ENCODE measurements at regions not wholly inside any gene's neighbourhood (a gene's known extent, or its start where the extent isn't known, plus 50 kb on each side); places are given as distances from the start of the nearest gene placed in this dataset.

DNA sequence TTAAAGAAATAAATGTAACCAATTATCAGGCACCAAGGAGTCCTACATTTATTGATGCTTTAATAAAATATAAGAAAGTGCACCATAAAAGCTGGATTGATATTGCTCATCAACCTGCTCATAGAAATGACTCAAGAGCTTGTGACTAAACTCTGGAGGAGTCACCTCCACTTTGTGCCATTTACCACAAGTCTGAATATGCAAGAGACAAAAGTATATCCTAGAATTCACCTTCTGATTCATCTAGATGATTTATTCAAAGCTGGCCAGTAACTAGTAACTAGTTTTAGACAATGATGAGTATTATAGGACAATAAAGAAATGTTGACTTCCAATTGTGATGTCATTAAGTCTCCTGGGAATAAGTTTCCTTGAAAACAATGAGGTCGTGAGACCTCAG is 146.0 kb upstream of the SOX11 start:
- in situ Hi-C loops (cut with HindIII; ENCODE audit: low pct_ligation_motif_present, low pct_unique_long_range_greater_than_20kb, low sequenced_read_pairs) = no loop called here
- no peak for DNase-seq

DNA sequence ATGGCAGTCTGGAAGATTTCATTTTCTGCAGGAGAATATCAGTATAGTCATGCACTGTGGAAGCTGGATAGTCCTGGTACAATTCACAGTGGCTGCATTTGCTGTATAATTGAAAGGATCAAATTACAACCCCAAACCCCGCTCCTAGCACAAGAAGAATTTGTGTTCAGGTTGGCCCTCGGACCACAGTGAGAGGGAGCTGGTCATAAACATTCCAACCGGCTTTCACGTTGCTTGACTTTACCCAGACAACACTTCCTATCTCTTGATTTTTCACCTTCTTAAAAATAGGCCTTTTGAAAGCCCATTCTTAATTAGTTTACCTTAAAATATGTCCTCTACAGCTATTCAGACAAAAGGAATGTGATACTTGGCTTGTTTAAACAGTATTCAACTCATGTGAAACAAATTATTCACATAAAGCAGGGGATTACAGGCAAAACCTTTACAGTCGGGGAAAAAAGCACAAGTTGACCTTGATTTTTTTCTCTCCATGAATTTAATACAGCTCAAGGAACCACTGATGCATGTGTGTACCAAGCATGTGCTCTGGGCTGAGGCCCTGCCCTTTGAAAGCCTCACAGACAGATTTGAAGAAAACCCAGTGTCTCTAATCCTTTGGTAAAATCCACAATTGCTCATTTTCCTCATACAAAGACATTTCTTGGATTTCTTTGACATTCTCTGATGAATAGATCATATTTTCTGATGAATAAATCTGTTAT is 143.0 kb upstream of the SOX11 start:
- no peak for DNase-seq
- in situ Hi-C loops (cut with HindIII; ENCODE audit: low pct_ligation_motif_present, low pct_unique_long_range_greater_than_20kb, low sequenced_read_pairs) = no loop called here

DNA sequence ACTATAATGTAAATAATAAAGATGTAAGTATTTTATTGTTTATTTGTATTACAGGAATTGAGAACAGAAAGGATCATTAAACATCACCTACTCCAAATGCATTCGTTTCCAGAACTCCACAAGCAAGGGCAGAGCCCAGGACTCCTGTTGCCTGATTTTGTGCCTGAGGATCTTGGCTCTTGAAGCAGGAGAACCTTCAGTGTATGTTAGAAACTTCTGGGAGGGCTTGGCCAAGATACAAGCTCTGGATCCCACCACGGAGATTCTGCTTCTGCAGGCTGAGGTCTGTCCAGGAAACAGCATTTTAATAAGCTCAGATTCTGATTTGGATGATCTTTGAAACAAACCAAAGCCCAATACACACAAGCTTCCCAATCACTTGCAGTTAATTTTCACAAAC is 142.4 kb upstream of the SOX11 start:
- in situ Hi-C loops (cut with HindIII; ENCODE audit: low pct_ligation_motif_present, low pct_unique_long_range_greater_than_20kb, low sequenced_read_pairs) = no loop called here
- DNase-seq = no peak

DNA sequence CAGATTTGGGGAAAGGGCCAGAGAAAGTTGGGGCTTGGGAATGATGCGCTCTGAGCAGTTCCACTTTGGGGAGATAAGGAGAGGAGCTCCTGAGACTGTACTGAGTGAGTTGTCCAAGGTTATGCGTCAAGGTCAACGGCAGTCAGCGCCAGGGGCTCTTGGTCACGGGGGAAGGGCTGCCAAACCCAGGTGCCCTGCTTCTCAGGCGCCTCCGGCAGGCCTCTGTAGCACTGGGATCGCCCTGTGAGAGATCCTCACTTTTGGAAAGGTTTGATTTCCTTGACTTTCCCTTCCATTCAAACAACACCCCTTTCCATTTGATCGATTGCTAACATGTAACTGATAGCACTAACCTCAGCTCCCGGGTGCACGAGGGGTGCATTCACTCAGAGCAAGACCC is 136.5 kb upstream of the SOX11 start:
- in situ Hi-C loops (cut with HindIII; ENCODE audit: low pct_ligation_motif_present, low pct_unique_long_range_greater_than_20kb, low sequenced_read_pairs) = no loop called here
- no peak for DNase-seq

DNA sequence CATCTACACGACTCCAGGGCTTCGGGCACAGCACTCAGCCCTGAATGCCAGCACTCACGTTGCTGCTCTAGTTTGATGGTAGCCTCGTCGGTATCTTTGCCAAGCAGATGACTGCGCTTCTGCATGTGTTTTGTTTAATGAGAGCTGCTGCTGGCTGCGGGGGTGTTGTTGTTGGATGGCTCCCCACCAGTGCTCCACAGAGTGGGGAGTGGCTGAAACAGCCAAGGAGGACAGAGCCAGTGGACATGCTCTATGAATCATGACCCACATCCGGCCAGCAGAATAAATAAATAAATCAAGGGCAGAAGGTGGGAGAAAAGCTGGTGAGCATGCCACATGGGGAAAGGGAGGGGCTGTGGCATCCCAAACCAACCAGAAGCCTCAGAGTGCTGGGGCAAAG is 131.2 kb upstream of the SOX11 start:
- in situ Hi-C loops (cut with HindIII; ENCODE audit: low pct_ligation_motif_present, low pct_unique_long_range_greater_than_20kb, low sequenced_read_pairs) = no loop called here
- DNase-seq = no peak

DNA sequence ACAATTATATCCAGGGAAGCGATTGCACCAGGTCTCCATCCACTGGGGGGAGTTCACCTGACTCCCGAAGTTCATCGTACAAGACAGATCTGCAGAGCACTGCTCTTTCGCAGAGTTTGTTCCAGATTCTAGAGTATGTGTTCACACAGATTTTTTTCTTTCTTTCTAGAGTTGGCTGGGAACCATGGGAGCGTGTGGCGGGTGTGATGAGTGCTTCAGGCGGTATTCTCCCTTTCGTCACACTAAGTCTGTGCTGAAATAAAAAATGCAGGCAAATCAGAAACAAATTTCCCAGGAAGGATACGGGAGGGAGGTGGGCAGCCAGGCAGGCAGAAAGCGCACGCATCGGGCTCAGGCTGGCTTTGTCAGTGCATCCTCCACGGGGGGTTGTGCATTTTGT is 129.8 kb upstream of the SOX11 start:
- in situ Hi-C loops (cut with HindIII; ENCODE audit: low pct_ligation_motif_present, low pct_unique_long_range_greater_than_20kb, low sequenced_read_pairs) = no loop called here
- no peak for DNase-seq

DNA sequence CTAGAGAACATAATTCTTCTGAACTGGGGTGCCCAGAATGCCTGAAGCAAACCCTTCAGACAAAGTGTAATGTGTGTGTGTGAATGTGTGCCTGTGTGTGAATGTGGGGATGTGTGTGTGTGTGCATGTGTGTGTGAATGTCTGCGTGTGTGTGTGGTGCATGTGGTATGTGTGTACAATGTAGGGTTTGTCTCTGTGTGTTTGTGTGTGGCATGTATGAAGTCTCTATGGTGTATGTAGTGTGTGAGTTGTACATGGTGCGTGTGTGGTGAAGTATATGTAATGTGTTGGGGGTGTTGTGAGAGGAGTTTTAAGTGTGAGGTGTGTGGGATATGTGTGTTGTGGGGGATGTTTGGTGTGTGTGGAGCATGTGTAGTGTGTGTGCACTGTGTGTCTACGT is 129.3 kb upstream of the SOX11 start:
- in situ Hi-C loops (cut with HindIII; ENCODE audit: low pct_ligation_motif_present, low pct_unique_long_range_greater_than_20kb, low sequenced_read_pairs) = no loop called here
- no peak for DNase-seq

DNA sequence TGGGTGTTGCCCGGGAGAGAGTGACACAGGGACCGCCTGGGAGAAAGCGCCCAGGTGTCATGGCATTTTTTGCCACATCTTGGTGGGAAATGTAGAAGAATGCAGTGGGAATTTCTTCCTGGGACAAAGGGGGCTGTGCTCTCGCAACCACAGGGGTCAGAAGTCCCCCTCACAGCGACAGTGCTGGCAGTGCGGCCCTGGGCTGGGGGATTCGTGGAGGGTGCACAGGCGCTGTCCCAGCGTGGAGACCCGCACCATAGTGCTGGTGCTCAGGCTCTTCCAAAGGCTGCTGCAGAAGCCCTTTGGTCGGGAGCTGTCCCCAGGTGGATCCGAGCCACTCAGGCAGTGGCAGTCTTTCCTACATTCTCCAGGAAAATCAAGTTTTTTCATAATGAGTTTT is 128.8 kb upstream of the SOX11 start:
- no peak for DNase-seq
- in situ Hi-C loops (cut with HindIII; ENCODE audit: low pct_ligation_motif_present, low pct_unique_long_range_greater_than_20kb, low sequenced_read_pairs) = no loop called here

DNA sequence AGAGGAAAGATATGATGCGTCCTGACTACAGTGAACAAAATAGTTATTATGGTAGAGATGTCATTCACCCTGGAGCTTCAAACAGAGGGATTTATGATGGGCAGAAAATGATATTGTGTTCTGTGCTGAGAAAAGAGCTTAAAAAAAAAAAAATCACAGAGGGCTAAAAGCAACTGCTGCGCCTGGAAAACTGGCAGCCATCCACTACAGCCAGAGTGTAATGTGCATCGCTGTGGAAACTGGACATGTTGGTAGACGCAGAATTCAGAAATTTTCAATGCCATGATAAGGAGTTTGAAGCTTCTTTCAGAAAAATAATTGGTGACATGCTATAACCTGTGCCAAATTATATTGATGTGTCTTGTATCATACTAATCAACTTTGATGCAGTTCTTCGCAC is 122.9 kb upstream of the SOX11 start:
- in situ Hi-C loops (cut with HindIII; ENCODE audit: low pct_ligation_motif_present, low pct_unique_long_range_greater_than_20kb, low sequenced_read_pairs) = no loop called here
- no peak for DNase-seq

DNA sequence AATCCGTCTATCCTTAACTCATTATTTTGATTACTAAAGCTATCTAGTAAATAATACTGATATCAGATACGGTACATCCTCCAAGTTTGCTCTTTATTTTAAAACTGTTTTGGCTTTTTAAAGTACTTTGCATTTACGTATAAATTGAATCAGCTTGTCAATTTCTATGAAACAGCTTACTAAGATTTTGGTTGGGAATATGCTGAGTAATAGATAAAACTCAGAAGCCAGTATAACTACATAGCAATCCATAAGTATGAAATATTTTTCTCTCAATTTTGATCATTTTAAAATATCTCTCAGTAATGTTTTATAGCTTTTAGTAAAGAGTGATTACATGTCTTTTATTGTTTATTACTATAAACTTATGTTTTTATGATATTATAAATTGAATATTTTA is 116.2 kb upstream of the SOX11 start:
- DNase-seq = no peak
- in situ Hi-C loops (cut with HindIII; ENCODE audit: low pct_ligation_motif_present, low pct_unique_long_range_greater_than_20kb, low sequenced_read_pairs) = no loop called here

DNA sequence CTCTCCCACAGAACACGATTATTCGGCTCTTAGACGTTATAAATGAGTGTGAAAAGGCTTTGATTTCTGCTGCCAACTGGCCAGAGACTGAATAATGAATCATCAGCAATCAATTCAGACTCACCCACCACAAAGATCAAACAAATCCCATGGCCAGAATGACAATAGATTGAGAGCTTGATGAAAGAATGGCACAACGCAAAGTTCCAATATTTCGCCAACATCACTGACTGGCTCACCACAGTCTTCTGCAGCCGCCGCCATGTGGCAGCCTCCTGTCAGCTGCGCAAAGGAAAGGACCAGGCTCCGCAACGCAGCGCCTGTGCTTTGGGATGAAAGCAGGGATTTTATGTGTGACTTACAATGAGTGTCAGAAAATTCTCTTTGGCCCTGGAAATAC is 104.4 kb upstream of the SOX11 start:
- DNase-seq = no peak
- in situ Hi-C loops (cut with HindIII; ENCODE audit: low pct_ligation_motif_present, low pct_unique_long_range_greater_than_20kb, low sequenced_read_pairs) = no loop called here

DNA sequence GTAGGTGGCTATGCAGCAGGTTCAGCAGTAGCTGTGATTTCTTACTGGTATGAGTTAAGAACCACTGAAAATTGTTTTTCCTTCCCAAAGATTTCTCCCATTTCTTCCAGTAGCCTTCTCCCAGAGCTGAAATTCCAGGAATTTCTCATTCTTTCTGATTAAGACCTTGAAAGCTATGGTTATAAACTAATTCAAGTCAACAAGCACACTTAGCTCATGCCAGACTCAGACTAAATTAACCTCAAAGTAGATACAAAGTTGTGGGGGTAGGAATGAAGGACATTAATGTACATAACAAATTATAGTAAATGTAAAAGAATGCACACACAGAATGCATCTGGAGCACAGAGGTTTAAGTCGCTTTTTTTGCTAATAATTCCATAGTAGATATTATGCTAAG is 103.6 kb upstream of the SOX11 start:
- no peak for DNase-seq
- in situ Hi-C loops (cut with HindIII; ENCODE audit: low pct_ligation_motif_present, low pct_unique_long_range_greater_than_20kb, low sequenced_read_pairs) = no loop called here

DNA sequence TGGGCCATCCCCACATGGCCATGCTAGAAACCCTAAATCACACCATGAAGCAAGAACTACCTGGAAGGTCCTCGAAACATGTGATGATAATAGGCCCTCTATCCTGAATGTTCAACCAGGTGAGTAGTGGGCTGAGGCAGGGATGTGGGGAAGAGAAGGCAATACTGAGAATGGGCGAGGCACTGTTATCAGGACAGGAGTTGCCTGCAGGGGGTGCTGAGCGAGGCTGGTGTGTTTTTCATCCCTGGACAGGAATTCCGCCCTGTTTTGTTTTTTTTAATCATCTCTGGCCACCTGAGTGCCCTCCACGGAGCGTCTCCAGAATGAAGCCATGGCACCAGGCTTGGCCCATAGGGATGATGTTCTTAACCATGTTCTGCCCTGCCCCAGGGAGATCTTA is 103.0 kb upstream of the SOX11 start:
- DNase-seq = no peak
- in situ Hi-C loops (cut with HindIII; ENCODE audit: low pct_ligation_motif_present, low pct_unique_long_range_greater_than_20kb, low sequenced_read_pairs) = no loop called here

DNA sequence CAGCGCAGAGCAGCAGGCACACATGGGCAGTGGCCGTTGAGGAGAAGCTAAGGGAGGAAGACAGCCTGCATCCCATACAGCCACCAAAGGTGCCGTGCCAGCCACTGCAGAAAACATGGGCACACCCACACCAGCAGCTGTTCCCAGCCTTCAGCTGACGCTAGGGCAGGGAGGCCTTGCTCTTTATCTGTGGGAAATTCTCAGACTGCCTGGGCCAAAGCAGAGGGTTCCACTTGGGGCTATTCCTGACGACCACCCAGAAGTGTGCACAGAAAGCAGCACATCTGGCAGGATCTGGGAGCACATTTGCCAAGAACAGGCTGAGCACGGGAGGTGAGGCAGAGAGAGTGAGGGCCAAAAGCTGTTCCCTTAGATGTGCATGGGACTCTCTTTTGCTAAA is 101.3 kb upstream of the SOX11 start:
- DNase-seq = no peak
- in situ Hi-C loops (cut with HindIII; ENCODE audit: low pct_ligation_motif_present, low pct_unique_long_range_greater_than_20kb, low sequenced_read_pairs) = no loop called here

DNA sequence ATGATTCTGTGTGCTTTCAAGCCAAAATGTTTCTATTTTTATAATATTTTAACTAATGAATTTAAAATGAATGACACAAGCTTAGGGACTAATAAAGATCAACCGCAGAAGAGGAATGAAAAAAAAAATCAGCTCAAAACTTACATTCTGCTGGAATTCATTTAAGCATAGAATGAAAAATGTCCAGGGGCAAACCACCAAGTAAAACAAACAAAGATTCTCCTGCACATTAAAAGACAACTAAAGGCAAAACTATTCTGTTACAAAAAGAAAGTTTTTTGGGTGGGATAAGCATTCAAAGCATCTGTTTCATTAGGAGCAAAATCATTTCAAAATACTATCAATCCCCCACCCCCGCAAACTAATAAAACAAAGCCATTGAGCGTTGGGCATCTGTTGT is 99.3 kb upstream of the SOX11 start:
- DNase-seq = no peak
- in situ Hi-C loops (cut with HindIII; ENCODE audit: low pct_ligation_motif_present, low pct_unique_long_range_greater_than_20kb, low sequenced_read_pairs) = no loop called here

DNA sequence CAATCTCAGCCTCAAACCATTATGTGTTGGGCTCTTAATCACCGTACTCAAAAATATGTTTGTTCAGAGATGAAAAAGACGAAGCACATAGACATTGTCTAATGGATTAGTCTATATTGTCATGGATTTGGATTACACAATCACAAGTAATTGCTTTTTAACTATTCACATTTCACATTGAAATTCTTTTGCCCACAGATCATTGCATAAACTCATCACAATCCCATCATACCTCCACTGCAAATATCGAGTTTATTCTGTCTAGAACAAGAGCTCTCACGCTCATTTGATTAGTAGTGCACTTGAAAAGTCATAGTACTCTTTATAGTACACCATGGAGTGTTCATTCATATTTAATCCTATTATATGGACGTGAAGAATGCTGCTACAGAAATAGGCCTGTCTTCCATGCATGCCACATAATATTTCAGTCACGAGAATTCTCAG is 97.9 kb upstream of the SOX11 start:
- in situ Hi-C loops (cut with HindIII; ENCODE audit: low pct_ligation_motif_present, low pct_unique_long_range_greater_than_20kb, low sequenced_read_pairs) = no loop called here
- no peak for DNase-seq

DNA sequence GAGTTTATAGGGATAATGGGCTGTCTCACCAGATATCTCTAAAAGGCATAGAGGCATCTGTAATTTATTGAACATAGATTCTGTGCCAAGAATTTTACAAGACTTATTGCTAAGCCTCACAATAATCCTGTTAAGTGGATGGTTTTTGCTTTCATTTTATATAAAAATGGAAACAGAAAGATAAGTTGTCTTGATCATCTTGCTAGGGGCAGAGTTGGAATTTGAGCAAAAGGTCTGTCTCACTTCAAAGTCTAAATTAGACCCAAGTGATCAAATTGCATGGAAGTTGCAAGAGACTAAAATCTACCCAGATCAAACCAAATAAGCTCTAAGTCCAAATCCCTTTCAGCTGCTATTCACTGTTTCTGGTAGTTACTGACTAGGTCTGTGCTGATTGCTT is 95.3 kb upstream of the SOX11 start:
- in situ Hi-C loops (cut with HindIII; ENCODE audit: low pct_ligation_motif_present, low pct_unique_long_range_greater_than_20kb, low sequenced_read_pairs) = no loop called here
- DNase-seq = no peak

DNA sequence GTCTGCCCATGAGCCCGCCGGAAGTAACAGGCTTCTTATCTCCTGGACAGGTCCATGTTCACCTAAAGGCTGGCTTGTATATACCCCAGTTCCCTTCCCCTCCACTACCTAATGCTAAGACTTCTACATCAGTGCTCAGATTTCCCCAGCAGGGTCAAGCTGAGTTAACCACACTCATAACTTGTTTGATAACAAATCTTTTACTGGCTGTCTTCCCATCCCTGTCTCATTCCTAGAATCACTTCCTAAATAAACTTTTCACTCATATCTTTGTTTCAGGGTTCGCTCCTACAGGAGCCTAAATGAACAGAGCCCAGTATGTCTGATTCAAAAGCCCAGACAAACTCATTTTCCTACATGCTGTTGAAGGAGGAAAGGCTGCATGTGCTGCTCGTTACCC is 94.0 kb upstream of the SOX11 start:
- DNase-seq = no peak
- in situ Hi-C loops (cut with HindIII; ENCODE audit: low pct_ligation_motif_present, low pct_unique_long_range_greater_than_20kb, low sequenced_read_pairs) = no loop called here

DNA sequence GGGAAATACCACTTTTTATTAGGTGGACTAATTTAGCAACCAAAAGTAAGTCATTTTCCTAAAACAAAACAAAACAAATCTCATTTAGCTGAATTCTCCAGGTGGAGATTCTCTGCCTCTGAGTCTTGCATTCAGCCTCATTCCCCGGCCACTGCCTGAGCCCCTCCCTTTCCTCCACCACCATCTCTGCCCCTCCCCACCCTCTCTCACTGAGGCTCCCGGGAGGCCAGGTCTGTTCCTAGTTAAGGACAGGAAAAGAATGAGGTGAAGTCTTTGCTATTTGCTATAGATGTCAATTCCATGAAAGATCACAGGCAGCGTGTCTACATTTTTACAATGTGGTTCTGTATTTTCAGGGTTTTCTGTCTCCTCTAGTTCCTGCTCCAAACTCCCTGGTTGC is 83.0 kb upstream of the SOX11 start:
- DNase-seq = no peak
- in situ Hi-C loops (cut with HindIII; ENCODE audit: low pct_ligation_motif_present, low pct_unique_long_range_greater_than_20kb, low sequenced_read_pairs) = no loop called here

DNA sequence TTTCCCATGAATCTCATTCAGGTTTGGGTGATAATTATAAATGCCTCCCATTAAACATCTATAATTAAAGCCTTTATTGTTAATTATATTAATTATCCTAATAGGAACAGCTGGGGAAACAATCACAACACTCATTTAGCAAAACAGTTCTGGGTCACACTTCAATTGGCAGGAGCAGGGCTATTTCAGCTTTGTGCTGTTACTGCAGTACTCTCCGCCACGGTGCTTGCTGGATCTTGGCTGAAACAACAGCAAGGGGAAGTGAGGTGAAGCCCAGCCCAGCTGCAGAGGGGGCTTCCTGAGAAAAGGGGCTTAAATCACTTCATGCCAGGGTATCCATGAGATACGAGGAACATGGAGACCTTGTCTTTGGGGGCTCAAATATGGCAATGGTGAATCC is 79.5 kb upstream of the SOX11 start:
- DNase-seq = no peak
- in situ Hi-C loops (cut with HindIII; ENCODE audit: low pct_ligation_motif_present, low pct_unique_long_range_greater_than_20kb, low sequenced_read_pairs) = no loop called here

DNA sequence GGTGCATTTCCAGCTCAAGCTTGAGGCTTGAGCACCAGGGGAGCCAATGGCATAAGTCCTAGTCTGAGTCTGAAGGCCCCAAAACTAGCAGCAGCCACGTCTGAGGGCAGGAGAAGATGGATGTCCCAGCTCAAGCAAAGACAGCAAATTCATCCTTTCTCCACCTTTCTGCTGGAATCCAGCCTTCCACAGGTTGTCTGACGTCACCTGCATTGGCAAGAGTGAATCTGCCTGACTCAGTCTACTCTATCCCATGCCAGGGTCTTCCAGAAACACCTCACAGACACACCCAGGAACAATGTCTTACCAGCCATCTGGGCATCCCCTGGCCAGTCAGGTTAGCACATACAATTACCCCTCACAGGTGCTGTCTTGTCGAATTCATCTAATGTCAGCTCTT is 76.2 kb upstream of the SOX11 start:
- in situ Hi-C loops (cut with HindIII; ENCODE audit: low pct_ligation_motif_present, low pct_unique_long_range_greater_than_20kb, low sequenced_read_pairs) = no loop called here
- DNase-seq = no peak

All from ACHN (cell line).